SU-DHL-6 (cell line): ENCODE measurements at regions not wholly inside any gene's neighbourhood (a gene's known extent, or its start where the extent isn't known, plus 50 kb on each side); places are given as distances from the start of the nearest gene placed in this dataset.

ENCODE experiments used
- H2AFZ ChIP-seq: fragments of 200-600 bp; sonication (generic); 2 replicates; pipeline ENCODE4 v1.6.1; 2014; ENCODE audit warnings: low read depth, mild to moderate bottlenecking, moderate library complexity, mixed read lengths, antibody characterized with exemption, low read length; ENCODE audit not compliant: severe bottlenecking
- H3F3A ChIP-seq: fragments of 200-600 bp; shearing (Covaris generic); 2 replicates; pipeline ENCODE4 v1.6.0; 2016; ENCODE audit warnings: antibody characterized with exemption, mild to moderate bottlenecking; ENCODE audit not compliant: insufficient read depth
- H3K27ac ChIP-seq: fragments of 200-600 bp; sonication (generic); 2 replicates; pipeline ENCODE4 v1.5.1; 2016; ENCODE audit warnings: low read depth, mild to moderate bottlenecking, low read length, moderate library complexity, mixed read lengths
- H3K27me3 ChIP-seq: fragments of 200-600 bp; sonication (generic), shearing (Covaris generic); 2 replicates; pipeline ENCODE4 v1.6.0; 2014; ENCODE audit warnings: mild to moderate bottlenecking, low read length
- H3K36me3 ChIP-seq: fragments of 200-600 bp; sonication (generic); 2 replicates; pipeline ENCODE4 v1.6.1; 2014; ENCODE audit warnings: mild to moderate bottlenecking, low read length, mixed read lengths
- H3K4me2 ChIP-seq: fragments of 300-600, 200-600 bp; shearing (Covaris generic), sonication (generic); 2 replicates; pipeline ENCODE4 v1.6.0; 2014; ENCODE audit warnings: low read length, low read depth, mild to moderate bottlenecking; ENCODE audit not compliant: poor library complexity, severe bottlenecking
- H3K4me3 ChIP-seq: fragments of 200-600 bp; sonication (generic); 2 replicates; pipeline ENCODE4 v1.5.1; 2014; ENCODE audit warnings: antibody characterized with exemption, low read length, mild to moderate bottlenecking, mixed read lengths; ENCODE audit not compliant: insufficient read depth, poor library complexity, severe bottlenecking
- H3K79me2 ChIP-seq: fragments of 200-600 bp; sonication (generic); 2 replicates; pipeline ENCODE4 v1.6.1; 2014; ENCODE audit warnings: mild to moderate bottlenecking, low read length, moderate library complexity; ENCODE audit not compliant: insufficient read depth
- H3K9ac ChIP-seq: fragments of 200-600 bp; sonication (generic); 2 replicates; pipeline ENCODE4 v1.7.0; 2014; ENCODE audit warnings: mild to moderate bottlenecking, low read length
- H3K9me2 ChIP-seq: fragments of 200-600 bp; sonication (generic); replicated peaks from 2 replicates; pipeline ENCODE4 v1.6.1; 2014; ENCODE audit warnings: low read length; ENCODE audit not compliant: insufficient read depth
- H3K9me3 ChIP-seq: fragments of 200-600 bp; sonication (generic); 2 replicates; pipeline ENCODE4 v1.6.1; 2014; ENCODE audit warnings: low read length, mixed read lengths; ENCODE audit not compliant: insufficient read depth
- H4K20me1 ChIP-seq: fragments of 200-600 bp; sonication (generic); 2 replicates; pipeline ENCODE4 v1.6.1; 2014; ENCODE audit warnings: low read depth, mild to moderate bottlenecking, antibody characterized with exemption, low read length, moderate library complexity, mixed read lengths
- EZH2phosphoT487 ChIP-seq: fragments of 200-600 bp; sonication (generic), shearing (Covaris generic); conservative IDR thresholded peaks from 2 replicates; pipeline ENCODE4 v1.6.1; 2018; ENCODE audit warnings: mild to moderate bottlenecking, antibody characterized with exemption, low read length, moderate library complexity, mixed read lengths
- TF ChIP-seq, protein P1 (sequence below): fragments of 200-600 bp; sonication (generic); IDR thresholded peaks from one replicate; pipeline ENCODE4 v1.5.1; 2017; ENCODE audit warnings: antibody characterized with exemption, mild to moderate bottlenecking, low read length, moderate library complexity; ENCODE audit not compliant: insufficient read depth, poor library complexity, severe bottlenecking

DNA sequence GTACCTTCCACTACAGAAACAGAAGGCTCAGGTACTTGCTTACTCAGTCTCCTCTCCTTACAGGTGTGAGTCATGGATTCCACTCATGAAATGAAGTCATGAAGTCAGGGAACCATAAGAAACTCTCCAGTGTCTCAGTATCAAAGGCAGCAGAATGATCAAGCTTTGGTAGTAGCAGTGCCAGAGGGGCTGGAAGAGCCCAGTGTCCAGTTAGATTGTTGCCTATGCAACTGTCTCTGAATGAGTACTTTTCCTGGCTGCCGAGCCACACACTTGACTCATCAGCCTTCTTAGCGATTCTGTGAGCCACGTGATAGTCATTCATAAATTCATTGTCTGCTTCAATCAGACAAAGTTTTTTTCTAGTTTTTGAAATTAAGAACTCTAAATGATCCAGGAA is 52.2 kb upstream of the DTNBP1 start:
- no peak overlapping the region for H2AFZ ChIP-seq
- H3K27me3 ChIP-seq, result no peaks in the 10 kb centered on the region
- H3K9me2 ChIP-seq, result no peaks in the 10 kb centered on the region
- TF ChIP-seq, protein P1, sequence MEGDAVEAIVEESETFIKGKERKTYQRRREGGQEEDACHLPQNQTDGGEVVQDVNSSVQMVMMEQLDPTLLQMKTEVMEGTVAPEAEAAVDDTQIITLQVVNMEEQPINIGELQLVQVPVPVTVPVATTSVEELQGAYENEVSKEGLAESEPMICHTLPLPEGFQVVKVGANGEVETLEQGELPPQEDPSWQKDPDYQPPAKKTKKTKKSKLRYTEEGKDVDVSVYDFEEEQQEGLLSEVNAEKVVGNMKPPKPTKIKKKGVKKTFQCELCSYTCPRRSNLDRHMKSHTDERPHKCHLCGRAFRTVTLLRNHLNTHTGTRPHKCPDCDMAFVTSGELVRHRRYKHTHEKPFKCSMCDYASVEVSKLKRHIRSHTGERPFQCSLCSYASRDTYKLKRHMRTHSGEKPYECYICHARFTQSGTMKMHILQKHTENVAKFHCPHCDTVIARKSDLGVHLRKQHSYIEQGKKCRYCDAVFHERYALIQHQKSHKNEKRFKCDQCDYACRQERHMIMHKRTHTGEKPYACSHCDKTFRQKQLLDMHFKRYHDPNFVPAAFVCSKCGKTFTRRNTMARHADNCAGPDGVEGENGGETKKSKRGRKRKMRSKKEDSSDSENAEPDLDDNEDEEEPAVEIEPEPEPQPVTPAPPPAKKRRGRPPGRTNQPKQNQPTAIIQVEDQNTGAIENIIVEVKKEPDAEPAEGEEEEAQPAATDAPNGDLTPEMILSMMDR, result no peak
- no peak for TF ChIP-seq EZH2phosphoT487
- H3K9ac ChIP-seq, result no peak overlapping the region
- H3K79me2 ChIP-seq, result no peaks in the 10 kb centered on the region
- peaks cover 7% of the 10 kb centered on the region; the same call in 1 of the 2 replicates for H3K9me3 ChIP-seq
- no peak overlapping the region for H3K27ac ChIP-seq
- H3K36me3 ChIP-seq, result peaks cover under 1% of the 10 kb centered on the region; the same call in 1 of the 2 replicates
- H3F3A ChIP-seq, result no peaks in the 10 kb centered on the region
- H4K20me1 ChIP-seq, result no peaks in the 10 kb centered on the region; the same call in 1 of the 2 replicates
- H3K4me2 ChIP-seq, result no peak overlapping the region
- no peak overlapping the region for H3K4me3 ChIP-seq

DNA sequence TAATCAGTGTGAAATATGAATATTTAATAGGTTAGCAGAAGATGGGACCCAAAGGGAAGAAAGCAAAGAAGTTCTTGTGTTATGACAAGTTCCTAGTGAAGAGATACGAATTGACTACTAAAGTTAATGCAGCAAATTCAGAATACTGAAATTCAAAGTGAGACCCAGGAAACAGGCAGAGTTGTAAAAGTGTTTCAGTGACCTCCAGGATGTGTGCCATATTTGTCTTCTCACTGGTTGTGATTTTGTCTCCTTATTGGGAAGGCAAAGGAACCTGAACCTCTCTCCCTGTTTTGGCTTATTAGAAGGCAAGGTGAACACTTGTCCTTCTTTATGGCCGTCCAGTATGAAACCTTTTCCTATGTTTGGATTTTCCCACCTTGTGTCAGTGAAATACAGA is 51.8 kb upstream of the DTNBP1 start:
- Histone ChIP-seq H3K4me3 (no peak overlapping the region), H3K9me2 (no peaks in the 10 kb centered on the region), H4K20me1 (no peaks in the 10 kb centered on the region; the same call in 1 of the 2 replicates), H3F3A (no peaks in the 10 kb centered on the region), H3K9me3 (peaks cover 7% of the 10 kb centered on the region; the same call in 1 of the 2 replicates), H3K27ac (no peak overlapping the region), H3K36me3 (no peaks in the 10 kb centered on the region), H2AFZ (no peak overlapping the region), H3K27me3 (no peaks in the 10 kb centered on the region), H3K79me2 (no peaks in the 10 kb centered on the region), H3K9ac (no peak overlapping the region), H3K4me2 (no peak overlapping the region)
- TF ChIP-seq, protein P1, result no peak
- no peak for TF ChIP-seq EZH2phosphoT487

DNA sequence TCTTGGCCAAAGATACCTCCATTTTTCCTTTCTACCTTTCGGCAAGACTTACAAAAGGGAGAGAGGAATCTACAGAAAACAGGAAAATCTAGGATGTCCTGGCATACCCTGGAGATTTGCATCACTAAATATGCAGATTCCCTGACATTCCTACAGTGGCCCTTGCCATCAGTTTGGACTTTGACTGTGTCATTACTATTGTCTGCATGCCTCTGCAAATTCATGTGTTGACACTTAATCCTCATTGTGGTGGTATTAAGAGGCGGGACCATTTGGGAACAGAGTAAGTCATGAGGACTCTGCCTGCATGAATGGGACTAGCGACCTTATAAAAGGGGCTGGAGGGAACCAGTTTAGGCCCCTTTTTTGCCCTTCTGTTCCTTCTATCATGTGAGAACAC is 50.5 kb upstream of the DTNBP1 start:
- no peak overlapping the region for H3K4me3 ChIP-seq
- H3K27ac ChIP-seq, result no peak overlapping the region
- no peak overlapping the region for H2AFZ ChIP-seq
- no peaks in the 10 kb centered on the region for H4K20me1 ChIP-seq
- H3K36me3 ChIP-seq, result no peaks in the 10 kb centered on the region
- H3K27me3 ChIP-seq, result no peaks in the 10 kb centered on the region
- H3K79me2 ChIP-seq, result no peaks in the 10 kb centered on the region
- no peak overlapping the region for H3K9ac ChIP-seq
- TF ChIP-seq, protein P1, result no peak
- TF ChIP-seq EZH2phosphoT487, result no peak
- H3K9me3 ChIP-seq, result peaks cover 7% of the 10 kb centered on the region; the same call in 1 of the 2 replicates
- no peaks in the 10 kb centered on the region for H3F3A ChIP-seq
- H3K9me2 ChIP-seq, result no peaks in the 10 kb centered on the region
- no peak overlapping the region for H3K4me2 ChIP-seq
